ENCODE measurements at regions not wholly inside any gene's neighbourhood (a gene's known extent, or its start where the extent isn't known, plus 50 kb on each side); places are given as distances from the start of the nearest gene placed in this dataset.

GRCh38 chr3:22485954-22486353 lies 717.2 kb upstream of the UBE2E2 start:
- Histone ChIP-seq H3K9me3 (ENCODE audit: control insufficient read depth, low read depth, low read length) (no peaks in the 10 kb centered on the region), H2BK120ac (ENCODE audit: low read depth, low read length, poor library complexity, severe bottlenecking) (no peak overlapping the region), H2AK5ac (ENCODE audit: insufficient read length, low read length) (no peak overlapping the region), H2AFZ (ENCODE audit: low read length) (no peak overlapping the region), H3K14ac (ENCODE audit: insufficient read depth, low read length) (no peak overlapping the region), H3K56ac (ENCODE audit: insufficient read length, low read depth, low read length) (no peak overlapping the region), H3K27ac (ENCODE audit: insufficient read length, low read depth, low read length) (no peak overlapping the region), H4K91ac (ENCODE audit: insufficient read length, low read depth, low read length) (no peak overlapping the region), H3K9ac (ENCODE audit: extremely low read depth, insufficient read length, low read length) (no peak overlapping the region), H3K4ac (ENCODE audit: low read depth, low read length) (no peak overlapping the region), H4K8ac (replicated peaks; ENCODE audit: insufficient read length, low read depth, low read length) (no peak overlapping the region), H3K4me2 (ENCODE audit: insufficient read depth, insufficient read length, low read length) (no peak overlapping the region), H3K23me2 (ENCODE audit: insufficient read length, low read depth, low read length, poor library complexity, severe bottlenecking) (no peaks in the 10 kb centered on the region), H2BK20ac (ENCODE audit: low read depth, low read length, poor library complexity, severe bottlenecking) (no peak overlapping the region), H3T11ph (ENCODE audit: low read length) (no peak overlapping the region), H3K79me1 (ENCODE audit: insufficient read depth, low read depth, low read length, poor library complexity, severe bottlenecking) (no peaks in the 10 kb centered on the region), H2BK15ac (ENCODE audit: low read depth, low read length) (no peak overlapping the region), H3K18ac (ENCODE audit: insufficient read length, low read depth, low read length) (no peak overlapping the region), H2BK5ac (ENCODE audit: insufficient read length, low read length) (no peak overlapping the region), H3K23ac (ENCODE audit: insufficient read length, low read depth, low read length) (no peak overlapping the region), H4K20me1 (ENCODE audit: control insufficient read depth, insufficient read depth, insufficient read length) (no peaks in the 10 kb centered on the region), H2BK12ac (ENCODE audit: insufficient read length, low read depth, low read length) (no peak overlapping the region), H3K27me3 (ENCODE audit: insufficient read depth, low read length) (no peaks in the 10 kb centered on the region), H4K5ac (ENCODE audit: insufficient read length, low read depth, low read length) (no peak overlapping the region), H3K4me1 (ENCODE audit: insufficient read depth, low read length) (no peaks in the 10 kb centered on the region), H3K79me2 (ENCODE audit: insufficient read depth, low read length) (no peaks in the 10 kb centered on the region)
- Mint-ChIP-seq H3K9me3 (0 out of 5 replicates have a peak, but pooled peaks cover 2 to 4% of the 10 kb centered on the region in 2 experiments), H3K36me3 (ENCODE audit: insufficient read depth in 1 of 3, low read depth in 3 of 3) (no peaks in the 10 kb centered on the region), H3K4me1 (no peaks in the 10 kb centered on the region), H3K27me3 (ENCODE audit: low read depth) (peaks cover 2% of the 10 kb centered on the region), H3K27ac (no peak overlapping the region), H3K4me3 (no peak overlapping the region)
- TF ChIP-seq CTCF (conservative IDR thresholded peaks at IDR 0.05): no peak
- DNase-seq: no peak
- WGBS (ENCODE audit: extremely low coverage, insufficient read length, low lambda C conversion rate): no CpG with 5 or more reads among the region's 3 CpGs
